CD1c-positive myeloid dendritic cell (primary cell): ENCODE measurements at regions not wholly inside any gene's neighbourhood (a gene's known extent, or its start where the extent isn't known, plus 50 kb on each side); places are given as distances from the start of the nearest gene placed in this dataset.
"Not testable (repeated sequence)": the region's sequence is repeated elsewhere in the genome, so short reads cannot be mapped to it uniquely, and the experiment has no call there.

Experiments
- DNase-seq: peaks from one replicate; pipeline ENCODE4 v3.0.0-alpha.2; 2016; ENCODE audit errors: extremely low spot score

GRCh38 chr10:35857860-35858259 is 215.8 kb upstream of the FZD8 start:
- no peak for DNase-seq

DNA sequence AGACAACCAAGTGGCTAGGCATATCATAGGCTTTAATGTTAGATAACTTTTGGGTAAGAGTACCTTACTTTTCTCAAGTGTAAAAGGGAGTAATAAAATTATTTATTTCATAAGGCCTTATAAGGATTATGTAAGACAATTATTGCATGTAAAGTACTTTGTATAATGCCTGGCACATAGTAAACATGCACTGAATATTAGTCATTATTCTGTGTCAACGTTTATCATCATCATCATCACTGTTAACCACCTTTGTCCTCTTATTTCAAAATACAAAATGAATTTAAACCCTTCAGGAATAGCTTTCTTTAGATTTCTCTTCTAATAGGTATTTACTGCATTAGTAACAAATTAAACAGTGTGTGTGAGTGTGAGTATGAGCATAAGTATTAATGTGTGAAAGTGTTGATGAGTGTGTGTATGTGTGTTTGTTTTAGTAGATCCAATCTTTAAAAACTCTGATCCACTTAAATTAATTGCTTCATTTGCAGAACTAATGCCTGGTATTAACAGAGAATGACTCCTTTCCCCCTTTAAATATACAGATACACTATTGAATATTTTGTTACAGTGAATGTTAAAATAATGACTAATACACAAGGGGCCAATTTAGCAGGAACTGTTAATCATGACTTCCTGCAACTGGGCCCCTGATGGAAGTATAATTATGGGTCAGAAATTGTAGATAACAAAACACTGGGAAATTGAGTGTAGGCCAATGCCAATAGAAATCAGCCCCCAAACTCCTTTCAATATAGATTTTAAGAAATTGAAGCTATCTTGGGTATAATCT is 213.3 kb upstream of the FZD8 start:
- no peak for DNase-seq

- DNase-seq = no peak
Observed at GRCh38 chr10:35854661-35855060, 212.6 kb upstream of the FZD8 start.

GRCh38 chr10:35852721-35853120 is 210.6 kb upstream of the FZD8 start:
- no peak for DNase-seq

- DNase-seq = no peak
Observed at GRCh38 chr10:35848412-35848811, 206.3 kb upstream of the FZD8 start.

DNA sequence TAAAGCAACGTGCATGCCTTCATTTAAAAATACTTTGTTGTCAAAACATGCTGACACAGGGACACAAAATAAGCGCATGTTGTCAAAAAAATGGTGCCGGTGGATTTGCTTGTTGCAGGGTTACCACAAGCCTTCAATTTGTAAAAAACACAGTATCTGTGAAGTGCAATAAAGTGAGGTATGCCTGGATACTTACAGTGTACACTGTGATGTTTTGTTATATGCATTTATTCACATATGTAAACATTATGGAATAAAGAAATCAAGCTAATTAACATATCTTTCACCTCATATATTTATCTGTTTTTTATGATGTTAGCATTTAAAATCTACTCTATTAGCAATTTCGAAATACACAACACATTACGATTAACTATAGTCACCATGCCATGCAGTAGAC is 202.6 kb upstream of the FZD8 start:
- no peak for DNase-seq

DNA sequence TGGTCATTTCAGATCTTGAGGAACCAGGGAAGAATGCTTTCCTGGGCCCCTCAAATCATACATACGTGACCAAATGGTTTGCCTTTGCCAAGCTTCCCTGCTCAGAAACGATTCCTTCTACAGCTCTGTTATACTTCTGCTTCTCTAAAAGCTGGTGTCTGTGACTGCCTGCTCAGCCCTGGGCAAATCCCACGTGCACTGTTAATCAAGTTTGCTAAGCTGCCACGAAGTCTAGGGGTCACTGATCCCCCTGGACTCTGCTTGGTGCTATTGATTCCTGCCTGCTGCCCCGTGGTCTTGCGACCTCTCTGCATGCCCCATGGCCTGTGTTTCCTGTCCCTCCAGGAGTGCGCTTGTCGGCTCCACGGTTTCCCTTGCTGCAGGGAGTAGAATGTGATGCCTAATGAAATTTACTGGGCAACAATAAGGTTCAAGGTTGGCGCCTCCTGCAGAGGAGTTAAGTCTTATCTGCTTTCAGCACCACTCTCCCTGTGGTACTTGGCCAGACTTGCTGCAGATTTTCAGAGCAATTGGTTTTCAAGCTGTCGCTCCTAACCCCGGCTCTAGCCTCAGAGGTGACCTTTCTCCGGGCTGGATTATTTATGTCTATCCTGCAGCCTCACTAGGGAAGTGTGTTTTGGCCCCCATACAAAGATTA is 201.6 kb upstream of the FZD8 start:
- no peak for DNase-seq

GRCh38 chr10:35838054-35838453 is 196.0 kb upstream of the FZD8 start:
- no peak for DNase-seq

- no peak for DNase-seq
Observed at GRCh38 chr10:35835545-35835944, 193.4 kb upstream of the FZD8 start.

- DNase-seq = no peak
Observed at GRCh38 chr10:35834877-35835494, 192.9 kb upstream of the FZD8 start.

DNA sequence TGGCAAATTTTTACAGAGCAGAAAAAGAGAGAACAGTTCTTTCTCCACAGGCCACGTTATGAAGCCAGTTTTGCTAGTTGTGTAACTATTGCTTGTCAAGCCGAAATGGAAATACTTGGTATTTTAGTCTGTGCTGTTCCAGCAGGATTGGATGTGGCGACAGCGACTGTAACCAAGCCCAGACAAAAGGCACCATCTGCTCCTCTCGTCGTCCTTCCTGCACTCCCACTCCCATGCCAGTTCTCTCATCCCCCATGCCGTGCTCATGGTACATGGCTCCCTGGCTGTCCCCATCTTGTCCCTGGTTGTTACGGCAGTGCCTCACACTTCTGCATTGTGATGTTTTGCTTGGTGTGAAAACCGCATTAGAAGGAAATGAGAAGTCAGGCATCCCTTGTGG is 185.7 kb upstream of the FZD8 start:
- no peak for DNase-seq

DNA sequence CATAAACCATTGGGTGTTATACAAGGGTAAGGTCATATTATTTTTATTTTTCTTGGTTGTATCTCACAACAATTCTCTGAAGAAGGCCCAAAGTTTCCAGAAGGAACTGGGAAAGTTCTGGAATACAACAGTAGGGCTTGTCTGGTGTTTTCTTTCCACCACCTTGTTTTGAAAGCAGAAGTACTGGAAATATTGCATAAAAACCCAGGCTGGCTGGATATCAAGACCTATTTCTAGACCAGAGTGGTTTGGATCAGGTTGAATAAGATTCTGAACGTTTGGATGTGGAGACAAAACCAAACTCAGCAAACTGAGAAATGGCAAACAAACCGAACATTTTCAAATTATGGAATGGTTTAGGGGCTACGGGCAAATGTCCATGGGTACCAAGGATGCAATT is 182.6 kb upstream of the FZD8 start:
- DNase-seq = no peak

DNA sequence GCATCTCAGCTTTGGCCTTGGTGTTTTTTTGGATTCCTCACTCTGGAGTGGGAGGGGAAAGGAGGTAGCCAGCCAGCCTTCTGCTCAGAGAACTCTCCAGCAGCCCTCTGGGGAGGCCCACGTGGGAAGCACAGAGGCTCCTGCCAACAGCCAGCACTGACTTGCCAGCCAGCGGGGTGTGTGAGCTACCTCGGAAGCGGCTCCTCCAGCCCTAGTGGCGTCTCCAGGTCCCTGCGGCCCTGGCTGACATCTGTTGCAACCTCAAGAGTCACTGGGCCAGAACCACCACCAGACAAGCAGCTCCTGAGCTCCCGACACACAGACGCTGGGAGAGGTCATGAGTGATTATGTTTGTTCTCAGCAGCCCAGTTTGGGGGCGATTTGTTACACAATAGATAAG is 180.2 kb upstream of the FZD8 start:
- no peak for DNase-seq

- no peak for DNase-seq
Observed at GRCh38 chr10:35821339-35821911, 179.3 kb upstream of the FZD8 start.

GRCh38 chr10:35819736-35820135 is 177.6 kb upstream of the FZD8 start:
- no peak for DNase-seq

GRCh38 chr10:35819011-35819410 is 176.9 kb upstream of the FZD8 start:
- DNase-seq = no peak

DNA sequence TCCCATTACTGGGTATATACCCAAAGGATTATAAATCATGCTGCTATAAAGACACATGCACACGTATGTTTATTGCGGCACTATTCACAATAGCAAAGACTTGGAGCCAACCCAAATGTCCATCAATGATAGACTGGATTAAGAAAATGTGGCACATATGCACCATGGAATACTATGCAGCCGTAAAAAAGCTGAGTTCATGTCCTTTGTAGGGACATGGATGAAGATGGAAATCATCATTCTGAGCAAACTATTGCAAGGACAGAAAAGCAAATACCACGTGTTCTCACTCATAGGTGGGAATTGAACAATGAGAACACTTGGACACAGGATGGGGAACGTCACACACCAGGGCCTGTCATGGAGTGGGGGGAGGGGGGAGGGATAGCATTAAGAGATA is 175.0 kb upstream of the FZD8 start:
- DNase-seq = not testable (repeated sequence)

DNA sequence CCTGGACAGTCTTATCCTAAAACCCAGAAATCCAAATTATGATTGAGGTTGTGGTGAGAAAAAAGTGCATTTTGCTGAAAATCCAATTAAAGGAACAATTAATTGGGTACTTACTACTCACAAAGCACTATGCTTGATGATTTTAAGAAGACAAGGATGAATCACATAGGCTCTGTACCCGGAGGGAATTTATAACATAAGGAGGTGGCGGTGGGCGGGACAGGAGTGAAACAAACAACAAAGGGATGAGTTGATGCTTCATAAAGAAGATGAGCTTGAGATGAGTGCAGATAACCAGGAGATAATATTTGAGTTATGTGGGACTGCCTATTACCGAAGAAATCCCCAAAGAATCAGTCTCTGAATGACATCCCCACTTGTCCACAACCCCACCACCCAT is 171.1 kb upstream of the FZD8 start:
- DNase-seq = no peak

DNA sequence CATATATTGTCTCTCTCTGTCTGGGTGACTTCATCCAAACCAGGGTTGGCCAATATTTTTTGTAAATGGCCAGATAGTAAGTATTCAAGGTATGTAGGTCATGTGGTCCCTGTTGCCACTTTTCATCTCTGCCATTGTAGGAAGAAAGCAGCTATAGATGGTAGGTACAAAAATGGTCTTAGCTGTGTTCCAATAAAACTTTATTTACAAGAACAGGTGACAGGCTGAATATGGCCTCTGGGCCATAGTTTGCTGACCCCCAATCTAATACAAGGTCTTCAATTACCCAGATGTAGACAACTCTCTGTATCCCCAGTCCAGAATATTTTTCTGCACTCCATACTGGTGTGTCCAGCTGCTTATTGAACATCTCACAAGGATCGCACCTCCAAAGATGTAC is 166.2 kb upstream of the FZD8 start:
- DNase-seq = no peak

- no peak for DNase-seq
Observed at GRCh38 chr10:35803046-35803445, 160.9 kb upstream of the FZD8 start.

GRCh38 chr10:35797187-35797586 is 155.1 kb upstream of the FZD8 start:
- no peak for DNase-seq

GRCh38 chr10:35795131-35795824 is 153.2 kb upstream of the FZD8 start:
- DNase-seq = no peak
